HG02763 (cell line): ENCODE measurements at regions not wholly inside any gene's neighbourhood (a gene's known extent, or its start where the extent isn't known, plus 50 kb on each side); places are given as distances from the start of the nearest gene placed in this dataset.

ENCODE experiments used
- ATAC-seq: cut with Tn5 transposase; IDR thresholded peaks from one replicate; pipeline ENCODE4 v1.9.1; 2021; ENCODE audit warnings: mild to moderate bottlenecking, moderate library complexity; ENCODE audit not compliant: unreplicated experiment

- ATAC-seq, result no peak
Measured at GRCh38 chr14:22458737-22459136, 130.3 kb downstream of the DAD1 start.

- no peak for ATAC-seq
Measured at GRCh38 chr14:22456998-22457594, 131.9 kb downstream of the DAD1 start.

GRCh38 chr14:22456421-22456820 is 132.6 kb downstream of the DAD1 start:
- no peak for ATAC-seq

DNA sequence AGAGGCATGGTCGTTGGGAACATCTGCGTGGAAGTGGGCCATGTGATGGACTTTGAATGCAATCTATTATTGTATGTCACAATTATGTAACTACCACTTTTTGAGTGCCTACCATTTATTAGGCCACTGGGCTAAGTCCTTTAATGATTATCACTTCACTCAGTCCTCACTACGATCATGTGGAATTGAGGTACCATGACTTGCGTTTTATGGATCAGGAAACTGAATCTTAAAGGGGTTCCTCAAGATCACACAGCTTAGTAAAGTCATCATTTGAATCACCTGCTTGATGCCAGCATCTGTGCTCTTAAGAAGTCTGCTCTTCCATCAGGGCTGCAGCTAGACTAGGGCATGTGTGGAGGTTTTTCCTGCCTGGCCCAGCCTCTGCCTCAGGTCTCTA is 136.7 kb downstream of the DAD1 start:
- ATAC-seq, result no peak

DNA sequence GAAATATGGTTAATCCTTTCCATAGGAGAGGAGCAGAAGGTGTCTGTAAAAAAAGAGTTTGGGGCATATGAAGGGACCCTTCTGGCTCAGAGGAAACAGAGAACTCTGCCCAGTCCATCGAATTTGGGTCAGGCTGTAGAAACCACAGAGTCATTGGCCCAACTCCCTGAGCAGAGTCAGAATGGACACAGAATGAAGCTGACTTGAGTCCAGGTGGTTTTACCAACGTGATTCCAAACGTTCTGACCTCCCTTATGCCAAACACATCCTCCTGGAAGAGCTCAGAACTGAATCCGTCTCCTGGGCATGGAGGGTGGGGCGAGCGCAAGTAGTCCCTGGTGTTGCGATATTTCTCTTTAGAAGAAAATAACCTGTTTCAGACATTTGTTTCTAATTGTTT is 138.8 kb downstream of the DAD1 start:
- ATAC-seq, result no peak

GRCh38 chr14:22449600-22449905 is 139.5 kb downstream of the DAD1 start:
- no peak for ATAC-seq

GRCh38 chr14:22448905-22449599 is 140.0 kb downstream of the DAD1 start:
- no peak for ATAC-seq

- no peak for ATAC-seq
Measured at GRCh38 chr14:22448035-22448904, 140.8 kb downstream of the DAD1 start.

GRCh38 chr14:22438742-22439141 is 150.3 kb downstream of the DAD1 start:
- no peak for ATAC-seq

GRCh38 chr14:22434901-22435550 is 154.0 kb downstream of the DAD1 start:
- ATAC-seq, result no peak

GRCh38 chr14:22434030-22434429 is 155.0 kb downstream of the DAD1 start:
- no peak for ATAC-seq

- no peak for ATAC-seq
Measured at GRCh38 chr14:22433069-22433468, 156.0 kb downstream of the DAD1 start.

GRCh38 chr14:22432348-22432976 is 156.6 kb downstream of the DAD1 start:
- no peak for ATAC-seq

GRCh38 chr14:22429546-22430294 is 159.3 kb downstream of the DAD1 start:
- ATAC-seq, result no peak

- no peak for ATAC-seq
Measured at GRCh38 chr14:22428700-22429291, 160.2 kb downstream of the DAD1 start.

DNA sequence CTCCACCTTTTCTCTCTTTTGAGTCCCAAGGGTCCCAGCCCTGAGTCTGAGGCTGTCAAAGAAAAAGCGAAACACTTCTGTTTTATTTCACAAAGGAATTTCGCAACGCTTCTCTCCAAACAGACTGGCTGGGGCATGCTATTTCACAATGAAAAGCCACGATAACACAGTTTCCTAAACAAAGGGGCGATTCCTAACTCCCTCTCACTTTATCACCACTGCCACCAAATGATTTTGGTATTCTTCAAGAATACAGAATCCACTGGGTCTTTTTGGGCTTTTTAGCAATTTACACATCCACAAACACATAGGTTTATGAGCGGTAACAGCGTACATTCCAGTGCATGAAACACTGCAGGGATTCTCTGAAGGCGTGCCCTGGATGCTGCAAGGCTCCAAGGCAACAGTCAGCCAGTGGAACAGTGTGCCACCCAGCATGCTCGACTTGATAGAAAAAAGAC is 161.2 kb downstream of the DAD1 start:
- ATAC-seq, result no peak

DNA sequence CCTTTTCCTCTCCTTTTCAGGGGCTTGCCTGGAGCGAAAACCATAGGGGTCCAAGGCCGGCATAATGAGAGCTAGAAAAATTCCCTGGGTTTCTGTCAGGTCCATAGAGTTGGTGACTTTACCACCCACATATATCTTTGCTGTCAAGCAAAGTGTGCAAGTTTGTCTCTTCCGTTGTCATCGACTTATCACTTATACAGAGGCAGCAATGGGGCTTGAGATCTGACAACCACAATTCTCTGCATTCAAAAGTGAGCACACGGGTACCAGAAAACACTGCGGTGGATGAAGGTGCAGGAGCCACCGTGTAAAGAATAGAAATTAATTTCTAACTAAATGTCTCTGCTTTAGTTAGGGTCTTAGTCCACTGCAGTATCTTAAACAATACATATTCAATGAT is 162.3 kb downstream of the DAD1 start:
- ATAC-seq, result no peak

GRCh38 chr14:22423958-22424357 is 165.1 kb downstream of the DAD1 start:
- no peak for ATAC-seq

DNA sequence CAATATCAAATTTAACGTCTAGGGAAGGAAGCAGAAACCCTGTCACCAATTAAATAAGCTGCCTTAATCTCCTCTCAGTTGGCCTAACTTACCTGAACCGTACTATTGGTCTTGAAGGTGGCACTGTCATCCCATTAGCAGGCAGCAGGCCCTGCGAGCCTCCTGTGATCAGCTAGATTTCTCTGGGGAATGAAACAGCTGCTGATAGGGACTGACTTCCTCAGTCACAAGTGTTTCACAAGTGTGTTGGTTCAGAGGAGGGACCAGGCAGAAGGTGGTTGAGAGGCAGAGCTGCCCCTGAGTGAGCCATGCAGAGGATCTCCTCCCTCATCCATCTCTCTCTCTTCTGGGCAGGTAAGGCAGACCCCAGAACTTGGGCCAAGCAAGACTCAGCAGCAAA is 166.8 kb downstream of the DAD1 start:
- ATAC-seq, result no peak

DNA sequence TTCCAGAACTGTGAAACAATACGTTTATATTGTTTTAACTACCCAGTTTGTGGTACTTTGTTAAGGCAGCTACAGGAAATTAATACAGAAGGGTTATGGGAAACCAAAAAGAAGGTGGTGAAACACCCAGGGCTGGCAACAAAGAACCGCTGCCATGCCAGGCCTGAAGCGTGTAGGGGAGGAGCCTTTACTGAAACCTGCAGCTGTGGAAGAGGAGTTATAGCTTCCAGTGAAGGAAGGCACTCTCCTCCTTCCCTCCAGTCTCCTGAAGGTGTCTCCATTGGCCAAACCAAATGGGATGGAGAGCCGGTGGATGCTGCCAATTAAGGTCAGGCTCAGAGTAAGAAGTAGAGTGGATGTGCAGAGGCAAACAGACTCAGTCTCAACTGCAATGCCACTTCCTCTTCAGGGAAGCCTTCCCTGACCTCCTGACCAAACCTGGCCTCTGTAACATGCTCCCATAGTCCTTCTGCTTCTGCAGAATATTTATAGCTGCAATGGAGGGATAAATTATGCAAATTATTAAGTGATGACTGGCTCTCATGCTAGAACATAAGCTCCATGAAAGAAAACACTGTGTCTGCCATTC is 168.3 kb downstream of the DAD1 start:
- no peak for ATAC-seq
